CD4-positive, alpha-beta memory T cell (primary cell): ENCODE measurements at regions not wholly inside any gene's neighbourhood (a gene's known extent, or its start where the extent isn't known, plus 50 kb on each side); places are given as distances from the start of the nearest gene placed in this dataset.

Source experiments
- CTCF ChIA-PET: fragments of 350-600 bp; sonication (Branson Sonifier 250); formaldehyde crosslinking; loops from one replicate; lab custom pipeline; 2021; ENCODE audit warnings: inconsistent platforms; ENCODE audit not compliant: partially characterized antibody; lab: Charles Lee
- POLR2A ChIA-PET: fragments of 350-600 bp; sonication (Branson Sonifier 250); formaldehyde crosslinking; loops from one replicate; lab custom pipeline; 2021; ENCODE audit not compliant: partially characterized antibody; lab: Charles Lee
- DNase-seq, 5 donors: peaks; one replicate each; pipeline versions ENCODE4 v3.0.0 to v3.0.0-alpha.2; 2020 to 2022; ENCODE audit warnings: mixed read lengths in 1 of 5
- H3K27ac ChIP-seq: one replicate; pipeline ENCODE4 v1.7.0; 2013; ENCODE audit warnings: low read depth, low read length
- H3K27me3 ChIP-seq: 2 replicates; pipeline ENCODE4 v1.7.0; 2013; ENCODE audit warnings: mild to moderate bottlenecking, low read length, moderate library complexity; ENCODE audit not compliant: insufficient read depth
- H3K36me3 ChIP-seq: 2 replicates; pipeline ENCODE4 v1.7.0; 2013; ENCODE audit warnings: mild to moderate bottlenecking, low read length, moderate library complexity; ENCODE audit not compliant: insufficient read depth
- H3K4me1 ChIP-seq: 2 replicates; pipeline ENCODE4 v1.7.0; 2013; ENCODE audit warnings: mild to moderate bottlenecking, low read length, moderate library complexity; ENCODE audit not compliant: insufficient read depth
- H3K4me3 ChIP-seq, 2 donors: one replicate each; pipeline ENCODE4 v1.7.0; 2013; ENCODE audit warnings: low read length in 2 of 2, mild to moderate bottlenecking in 1 of 2
- H3K9me3 ChIP-seq, 2 donors: one replicate each; pipeline ENCODE4 v1.7.0; 2013; ENCODE audit warnings: low read length in 2 of 2, control low read depth in 1 of 2; ENCODE audit not compliant: control insufficient read depth in 1 of 2
- H3K27ac Mint-ChIP-seq, 7 donors: one replicate each; pipeline ENCODE4 v1.8.0; 2020 to 2021; ENCODE audit warnings: mixed read lengths in 7 of 7, mild to moderate bottlenecking in 6 of 7, inconsistent platforms in 3 of 7, moderate library complexity in 3 of 7
- H3K27me3 Mint-ChIP-seq, 2 donors: one replicate each; pipeline ENCODE4 v1.8.0; 2020 to 2021; ENCODE audit warnings: mixed read lengths in 2 of 2
- H3K36me3 Mint-ChIP-seq, 2 donors: one replicate each; pipeline ENCODE4 v1.8.0; 2020 to 2021; ENCODE audit warnings: mixed read lengths in 2 of 2, inconsistent platforms in 1 of 2, mild to moderate bottlenecking in 1 of 2
- H3K4me1 Mint-ChIP-seq, 4 donors: one replicate each; pipeline ENCODE4 v1.8.0; 2020 to 2021; ENCODE audit warnings: mixed read lengths in 4 of 4, mild to moderate bottlenecking in 1 of 4
- H3K4me3 Mint-ChIP-seq, 8 donors: one replicate each; pipeline ENCODE4 v1.8.0; 2020 to 2021; ENCODE audit warnings: mixed read lengths in 8 of 8, mild to moderate bottlenecking in 7 of 8, moderate library complexity in 6 of 8, inconsistent platforms in 3 of 8
- H3K9me3 Mint-ChIP-seq, 8 donors: one replicate each; pipeline ENCODE4 v1.8.0; 2020 to 2021; ENCODE audit warnings: mixed read lengths in 8 of 8, mild to moderate bottlenecking in 5 of 8, inconsistent platforms in 3 of 8, moderate library complexity in 1 of 8
- intact Hi-C: fragments of 100-400 bp; cut with micrococcal nuclease; formaldehyde crosslinking; loops from one replicate; pipeline ENCODE4 v1.15.1; 2023

- H3K9me3 ChIP-seq, result no peaks in the 10 kb centered on the region
These were observed 131.5 kb downstream of the ATPSCKMT start for GRCh38 chr5:10118150-10118549.

DNA sequence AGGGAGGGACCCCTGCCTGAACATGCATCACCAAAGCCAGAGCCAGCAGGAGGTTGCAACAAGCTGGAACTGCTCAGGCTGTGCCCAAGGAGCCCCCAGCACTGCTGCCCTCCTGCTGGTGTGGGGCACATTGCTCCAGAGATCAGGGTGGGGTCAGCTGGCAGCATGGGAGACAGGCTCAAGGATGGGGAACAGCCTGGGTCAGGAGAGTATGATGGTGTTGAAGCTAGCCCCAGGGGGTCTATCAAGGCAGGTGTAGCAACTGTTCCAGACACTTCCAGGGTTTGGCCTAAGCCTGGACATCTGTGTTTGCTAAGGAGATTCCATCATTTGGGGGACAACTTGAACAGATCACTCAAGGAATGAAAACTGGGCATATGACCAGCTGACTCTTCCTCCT, 133.1 kb downstream of the ATPSCKMT start:
- ChIA-PET CTCF (no interaction called here), POLR2A (no interaction called here)
- no peaks in the 10 kb centered on the region for H3K36me3 Mint-ChIP-seq
- H3K4me3 Mint-ChIP-seq, result no peak overlapping the region
- intact Hi-C loops, result no loop called here
- H3K4me1 ChIP-seq, result no peaks in the 10 kb centered on the region
- no peaks in the 10 kb centered on the region for H3K36me3 ChIP-seq
- H3K27me3 ChIP-seq, result no peaks in the 10 kb centered on the region
- no peak overlapping the region for H3K4me3 ChIP-seq
- H3K9me3 Mint-ChIP-seq, result peaks cover 0 to 3% (median 0%) of the 10 kb centered on the region in 8 donors
- no peaks in the 10 kb centered on the region for H3K9me3 ChIP-seq
- no peak overlapping the region for H3K27ac Mint-ChIP-seq
- H3K27me3 Mint-ChIP-seq, result peaks cover 3% of the 10 kb centered on the region in 2 donors
- H3K27ac ChIP-seq, result no peak overlapping the region
- DNase-seq, result no peak
- no peaks in the 10 kb centered on the region for H3K4me1 Mint-ChIP-seq

More at GRCh38 chr5:10118150-10118549, 131.5 kb downstream of the ATPSCKMT start:
- intact Hi-C loops, result no loop called here
- DNase-seq, result no peak
- Histone ChIP-seq H3K36me3 (no peaks in the 10 kb centered on the region), H3K4me1 (no peaks in the 10 kb centered on the region), H3K27ac (no peak overlapping the region), H3K4me3 (no peak overlapping the region), H3K27me3 (no peaks in the 10 kb centered on the region)
- Mint-ChIP-seq H3K4me3 (no peak overlapping the region), H3K36me3 (no peaks in the 10 kb centered on the region), H3K27ac (no peak overlapping the region), H3K27me3 (peaks cover 1 to 3% of the 10 kb centered on the region in 2 donors), H3K4me1 (no peaks in the 10 kb centered on the region), H3K9me3 (peaks cover 0 to 3% (median 0%) of the 10 kb centered on the region in 8 donors)
- ChIA-PET POLR2A (no interaction called here), CTCF (no interaction called here)

DNA sequence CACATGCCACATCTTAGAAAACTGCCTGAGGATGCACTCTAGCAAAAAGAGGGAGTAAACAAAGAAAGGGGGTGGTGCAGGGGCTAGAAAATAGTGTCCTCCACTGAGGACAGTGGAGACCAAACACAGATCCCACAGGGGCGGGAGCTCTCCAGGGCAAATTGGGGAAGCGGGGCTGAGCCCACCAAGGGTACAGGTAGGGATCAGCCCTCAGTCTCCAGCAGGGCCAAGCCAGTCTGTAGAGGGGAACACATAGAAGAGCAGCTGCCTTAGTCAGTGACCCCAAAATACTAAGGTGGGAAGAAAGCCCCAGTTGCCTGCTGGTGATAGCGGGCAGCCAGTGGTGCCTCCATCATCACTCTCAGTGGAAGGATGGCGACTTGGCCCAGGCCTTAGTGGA, 134.0 kb downstream of the ATPSCKMT start:
- POLR2A ChIA-PET, result no interaction called here
- no peaks in the 10 kb centered on the region for H3K9me3 ChIP-seq
- no peaks in the 10 kb centered on the region for H3K4me1 Mint-ChIP-seq
- intact Hi-C loops, result no loop called here
- H3K4me1 ChIP-seq, result no peaks in the 10 kb centered on the region
- H3K27ac ChIP-seq, result no peak overlapping the region
- DNase-seq, result no peak
- peaks cover 0 to 3% (median 0%) of the 10 kb centered on the region in 8 donors for H3K9me3 Mint-ChIP-seq
- CTCF ChIA-PET, result no interaction called here
- H3K36me3 Mint-ChIP-seq, result no peaks in the 10 kb centered on the region
- no peaks in the 10 kb centered on the region for H3K27me3 ChIP-seq
- H3K4me3 Mint-ChIP-seq, result no peak overlapping the region
- no peak overlapping the region for H3K4me3 ChIP-seq
- no peak overlapping the region for H3K27ac Mint-ChIP-seq
- peaks cover 3% of the 10 kb centered on the region in 2 donors for H3K27me3 Mint-ChIP-seq
- no peaks in the 10 kb centered on the region for H3K36me3 ChIP-seq

- no peaks in the 10 kb centered on the region for H3K27me3 ChIP-seq
- intact Hi-C loops, result no loop called here
- Mint-ChIP-seq H3K4me3 (no peak overlapping the region), H3K27ac (no peak overlapping the region), H3K27me3 (peaks cover 1 to 2% of the 10 kb centered on the region in 2 donors), H3K9me3 (peaks cover 0 to 3% (median 0%) of the 10 kb centered on the region in 8 donors), H3K36me3 (no peaks in the 10 kb centered on the region), H3K4me1 (no peaks in the 10 kb centered on the region)
- no peak overlapping the region for H3K27ac ChIP-seq
- no peak overlapping the region for H3K4me3 ChIP-seq
- CTCF ChIA-PET, result no interaction called here
- no peaks in the 10 kb centered on the region for H3K9me3 ChIP-seq
- H3K36me3 ChIP-seq, result no peaks in the 10 kb centered on the region
- POLR2A ChIA-PET, result no interaction called here
- DNase-seq, result no peak
- H3K4me1 ChIP-seq, result no peaks in the 10 kb centered on the region
These were observed 138.1 kb downstream of the ATPSCKMT start for GRCh38 chr5:10111571-10111970.

DNA sequence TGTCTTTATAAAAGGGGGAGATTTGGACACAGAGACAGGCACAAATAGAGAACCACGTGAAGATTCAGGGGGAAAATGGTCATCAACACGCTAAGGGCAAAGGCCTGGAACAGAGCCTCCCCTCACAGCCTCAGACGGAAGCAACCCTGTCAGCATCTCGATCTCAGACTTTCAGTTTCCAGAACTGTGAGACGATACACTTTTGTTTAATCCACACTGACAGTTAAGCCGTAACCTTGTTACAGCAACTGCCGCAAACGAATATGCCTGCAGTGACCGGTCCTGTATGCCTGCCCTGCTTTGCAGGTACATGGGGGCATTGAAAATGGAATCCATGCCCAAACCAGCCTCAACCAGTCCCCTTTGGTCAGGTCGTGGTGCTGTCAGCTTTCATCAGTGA, 139.5 kb downstream of the ATPSCKMT start:
- no peak overlapping the region for H3K4me3 ChIP-seq
- H3K4me1 ChIP-seq, result no peaks in the 10 kb centered on the region
- no peak overlapping the region for H3K27ac ChIP-seq
- CTCF ChIA-PET, result no interaction called here
- POLR2A ChIA-PET, result no interaction called here
- Mint-ChIP-seq H3K9me3 (peaks cover 0 to 4% (median 0%) of the 10 kb centered on the region in 8 donors), H3K36me3 (no peaks in the 10 kb centered on the region), H3K4me3 (no peak overlapping the region), H3K4me1 (no peaks in the 10 kb centered on the region), H3K27me3 (peaks cover 1 to 2% of the 10 kb centered on the region in 2 donors), H3K27ac (no peak overlapping the region)
- no peaks in the 10 kb centered on the region for H3K27me3 ChIP-seq
- no peak for DNase-seq
- no peaks in the 10 kb centered on the region for H3K36me3 ChIP-seq
- intact Hi-C loops, result no loop called here
- no peaks in the 10 kb centered on the region for H3K9me3 ChIP-seq

DNA sequence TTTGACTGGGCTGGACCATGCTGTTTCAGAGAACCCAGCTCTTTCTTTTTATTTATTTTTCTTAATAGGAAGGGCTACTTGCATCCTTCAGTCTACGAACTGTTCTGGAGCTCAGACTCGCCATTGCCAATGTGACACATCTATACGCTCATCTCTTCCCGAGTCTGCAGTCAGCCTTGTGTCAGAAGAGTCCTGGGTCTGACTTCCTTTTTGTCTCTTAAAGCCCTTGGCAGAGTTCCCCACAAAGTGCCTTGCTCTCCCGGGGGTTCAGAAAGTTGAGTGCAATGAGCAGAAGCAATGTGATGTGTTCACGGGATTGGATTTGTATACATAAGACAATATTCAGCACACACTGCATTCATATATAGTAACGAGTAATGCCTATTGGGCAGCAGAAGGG, 140.4 kb downstream of the ATPSCKMT start:
- Mint-ChIP-seq H3K27ac (no peak overlapping the region), H3K4me1 (no peaks in the 10 kb centered on the region), H3K4me3 (no peak overlapping the region), H3K36me3 (no peaks in the 10 kb centered on the region), H3K27me3 (peaks cover 1% of the 10 kb centered on the region in 2 donors), H3K9me3 (peaks cover 0 to 4% (median 0%) of the 10 kb centered on the region in 8 donors)
- CTCF ChIA-PET, result no interaction called here
- Histone ChIP-seq H3K4me1 (no peaks in the 10 kb centered on the region), H3K27ac (no peak overlapping the region), H3K36me3 (no peaks in the 10 kb centered on the region), H3K9me3 (no peaks in the 10 kb centered on the region), H3K27me3 (no peaks in the 10 kb centered on the region), H3K4me3 (no peak overlapping the region)
- POLR2A ChIA-PET, result no interaction called here
- intact Hi-C loops, result no loop called here
- no peak for DNase-seq

DNA sequence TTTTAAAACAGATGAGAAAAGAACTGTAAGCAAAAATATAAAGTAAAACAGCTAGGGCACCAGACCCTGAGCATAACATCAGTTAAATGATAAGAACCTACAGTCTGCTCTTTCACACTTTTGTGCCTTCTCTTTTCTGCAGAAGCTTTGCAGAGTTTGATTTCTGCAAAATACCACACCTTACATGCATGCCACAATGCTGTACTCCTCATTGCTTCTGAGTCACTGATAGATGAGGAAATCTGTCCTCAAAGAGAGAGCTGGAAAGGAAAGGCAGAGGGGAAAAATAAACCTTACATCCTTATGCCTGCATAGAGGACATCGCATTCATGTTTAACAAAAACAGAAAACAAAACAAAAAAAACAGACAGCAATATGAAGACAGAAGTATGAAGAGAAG, 142.9 kb downstream of the ATPSCKMT start:
- Mint-ChIP-seq H3K27me3 (no peaks in the 10 kb centered on the region), H3K27ac (no peak overlapping the region), H3K4me1 (no peaks in the 10 kb centered on the region), H3K36me3 (no peaks in the 10 kb centered on the region), H3K9me3 (peaks cover 0 to 5% (median 0%) of the 10 kb centered on the region in 8 donors), H3K4me3 (no peak overlapping the region)
- Histone ChIP-seq H3K27ac (no peak overlapping the region), H3K9me3 (no peaks in the 10 kb centered on the region), H3K27me3 (no peaks in the 10 kb centered on the region), H3K36me3 (no peaks in the 10 kb centered on the region), H3K4me3 (no peak overlapping the region), H3K4me1 (no peaks in the 10 kb centered on the region)
- DNase-seq, result no peak
- intact Hi-C loops, result no loop called here
- ChIA-PET CTCF (no interaction called here), POLR2A (no interaction called here)

DNA sequence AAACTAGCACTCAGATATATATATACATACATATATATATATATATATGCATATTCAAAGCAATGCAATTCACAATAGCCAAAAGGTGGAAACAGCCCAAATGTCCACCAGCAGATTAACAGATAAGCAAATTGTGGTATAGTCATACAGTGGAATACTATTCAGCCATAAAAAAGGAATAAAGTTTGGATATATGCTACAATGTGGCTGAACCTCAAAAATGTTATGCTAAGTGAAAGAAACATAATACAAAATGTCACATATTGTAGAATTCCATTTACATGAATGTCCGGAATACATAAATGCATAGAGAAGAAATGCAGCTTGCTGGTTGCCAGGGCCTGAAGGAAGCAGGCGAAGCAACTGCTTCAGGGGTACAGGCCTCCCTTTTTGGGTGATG, 143.4 kb downstream of the ATPSCKMT start:
- Histone ChIP-seq H3K27me3 (no peaks in the 10 kb centered on the region), H3K9me3 (no peaks in the 10 kb centered on the region), H3K27ac (no peak overlapping the region), H3K4me1 (no peaks in the 10 kb centered on the region), H3K36me3 (no peaks in the 10 kb centered on the region), H3K4me3 (no peak overlapping the region)
- H3K4me3 Mint-ChIP-seq, result no peak overlapping the region
- DNase-seq, result no peak
- no peaks in the 10 kb centered on the region for H3K4me1 Mint-ChIP-seq
- ChIA-PET CTCF (no interaction called here), POLR2A (no interaction called here)
- no peak overlapping the region for H3K27ac Mint-ChIP-seq
- no peaks in the 10 kb centered on the region for H3K36me3 Mint-ChIP-seq
- intact Hi-C loops, result no loop called here
- H3K27me3 Mint-ChIP-seq, result no peaks in the 10 kb centered on the region
- H3K9me3 Mint-ChIP-seq, result peaks cover 0 to 5% (median 0%) of the 10 kb centered on the region in 8 donors
